ENCODE measurements at regions not wholly inside any gene's neighbourhood (a gene's known extent, or its start where the extent isn't known, plus 50 kb on each side); places are given as distances from the start of the nearest gene placed in this dataset.
A peak's percentile ranks its signal among the peaks of the same experiment; 100 is the strongest.

DNA sequence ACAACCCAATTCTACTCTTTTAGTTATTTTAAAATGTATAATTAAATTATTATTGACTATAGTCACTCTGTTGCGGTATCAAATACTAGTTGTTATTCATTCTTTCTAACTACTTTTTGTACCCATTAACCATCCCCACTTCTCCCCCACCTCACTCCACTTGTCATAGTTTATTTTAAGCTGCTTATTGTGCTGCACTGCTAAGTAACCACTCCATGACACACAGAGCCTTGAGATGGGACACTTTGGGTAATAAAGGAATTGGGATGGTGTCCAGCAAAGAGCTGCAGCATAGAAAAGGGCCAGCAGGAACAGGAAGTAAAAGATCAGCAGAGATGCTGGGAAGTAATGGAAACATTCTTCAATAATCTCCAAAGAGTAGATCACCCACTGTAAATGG lies 123.0 kb downstream of the RPS29 start:
- DNase-seq: no peak

DNA sequence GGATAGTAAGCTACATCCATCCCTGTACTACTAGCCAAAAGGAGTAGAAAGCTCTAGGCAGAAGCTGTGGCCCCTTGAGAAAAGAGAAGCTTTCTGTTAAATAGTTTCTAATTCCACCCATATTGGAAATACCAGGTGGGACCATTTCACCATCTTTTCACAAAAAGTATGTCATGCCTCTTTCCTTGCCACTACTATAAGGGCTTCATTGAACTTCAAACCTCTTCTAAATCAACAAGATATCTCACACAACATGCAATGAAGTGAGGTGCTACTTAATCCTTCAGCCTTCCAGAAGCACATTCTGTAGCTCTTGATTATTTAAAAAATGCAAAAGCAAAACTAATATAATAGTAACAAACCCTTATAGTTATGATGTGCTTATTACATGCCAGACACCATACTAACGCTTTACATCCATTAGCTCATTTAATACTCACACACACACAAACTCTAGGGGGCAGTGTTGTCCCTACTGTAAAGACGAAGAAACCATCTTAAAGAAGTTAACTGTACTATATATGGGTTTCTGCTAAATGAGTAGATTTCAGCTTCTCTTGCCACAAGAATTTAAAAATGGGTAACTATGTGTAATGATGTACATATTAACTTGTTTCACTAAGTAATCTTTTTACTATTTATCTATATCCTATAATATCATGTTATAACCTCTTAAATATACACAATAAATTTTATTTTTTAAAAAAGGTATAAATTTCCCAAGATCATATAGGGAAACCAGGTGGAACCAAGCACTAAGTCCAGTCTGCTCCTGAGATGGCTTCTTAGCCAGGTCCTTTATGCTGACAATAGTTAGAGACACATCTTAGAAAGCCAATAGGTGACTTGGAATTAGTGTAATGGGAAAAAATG lies 124.4 kb downstream of the RPS29 start:
- peak; percentile 44 to 78 for DNase-seq

- no peak for DNase-seq
These were observed 125.5 kb downstream of the RPS29 start for GRCh38 chr14:49460662-49461061.

DNA sequence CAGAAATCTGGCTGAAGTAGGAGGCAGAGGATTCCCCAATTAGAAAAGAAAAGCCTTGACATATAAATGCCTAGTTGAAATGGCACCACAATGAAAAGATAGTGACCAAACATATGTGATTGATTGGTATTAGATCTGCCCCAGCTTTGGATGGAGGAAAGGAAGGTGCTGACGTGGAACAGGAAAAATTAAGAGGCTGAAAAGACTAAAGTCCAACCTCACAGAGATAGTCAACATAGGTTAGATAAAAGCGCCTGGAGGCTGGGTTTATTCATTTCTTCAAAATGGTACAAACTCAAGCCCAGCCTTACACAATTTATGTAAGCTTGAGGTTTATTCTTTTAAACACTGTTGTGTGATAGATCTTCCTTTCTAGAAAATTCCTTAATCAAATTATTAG lies 129.6 kb downstream of the RPS29 start:
- DNase-seq: no peak

DNA sequence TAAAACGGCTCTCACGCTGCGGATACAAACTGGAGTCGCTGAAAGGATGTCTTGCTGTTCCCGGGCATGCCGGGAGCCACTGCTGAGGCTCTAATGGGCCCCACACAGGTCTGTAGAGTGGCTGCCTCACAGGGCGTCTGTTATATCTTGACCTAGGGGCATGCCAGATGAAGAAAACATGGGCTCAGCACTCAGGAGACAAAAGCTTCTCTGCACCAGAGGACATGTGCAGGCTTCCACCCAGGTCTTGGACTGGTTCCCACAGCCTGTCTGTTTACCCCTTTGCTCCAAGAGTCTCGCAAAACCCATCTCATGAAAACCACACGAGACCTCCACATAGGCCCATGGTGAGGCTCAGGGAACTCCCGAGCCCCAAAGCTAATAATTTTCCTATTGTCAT lies 134.2 kb downstream of the RPS29 start:
- DNase-seq: no peak

GRCh38 chr14:49449749-49450148 lies 136.4 kb downstream of the RPS29 start:
- no peak for DNase-seq

DNA sequence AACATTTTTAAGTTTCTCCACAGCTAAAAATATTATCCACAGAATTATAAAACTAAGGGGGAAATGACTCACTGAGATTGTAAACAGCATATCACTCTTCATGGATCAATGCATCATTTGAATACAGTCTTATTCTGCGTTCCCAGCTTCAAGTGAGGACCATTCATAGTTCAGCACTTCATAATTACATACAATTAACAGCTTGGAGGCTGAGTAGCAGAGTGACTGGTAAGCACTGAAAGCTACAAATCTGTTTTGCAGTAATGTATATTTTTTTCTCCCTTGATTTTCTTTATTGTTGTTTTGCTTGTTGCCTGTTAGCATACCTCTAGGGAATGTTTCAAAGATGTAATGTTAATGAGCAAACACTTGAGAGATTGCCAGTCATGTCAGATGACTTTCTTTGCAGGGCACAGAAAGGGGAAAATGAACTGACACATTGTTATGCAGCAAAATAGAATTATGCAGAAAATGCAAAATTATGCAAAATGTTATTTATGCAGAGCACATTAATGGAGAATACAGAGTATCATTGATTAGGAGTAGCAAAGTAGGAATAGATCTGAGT lies 138.6 kb downstream of the RPS29 start:
- DNase-seq: no peak

DNA sequence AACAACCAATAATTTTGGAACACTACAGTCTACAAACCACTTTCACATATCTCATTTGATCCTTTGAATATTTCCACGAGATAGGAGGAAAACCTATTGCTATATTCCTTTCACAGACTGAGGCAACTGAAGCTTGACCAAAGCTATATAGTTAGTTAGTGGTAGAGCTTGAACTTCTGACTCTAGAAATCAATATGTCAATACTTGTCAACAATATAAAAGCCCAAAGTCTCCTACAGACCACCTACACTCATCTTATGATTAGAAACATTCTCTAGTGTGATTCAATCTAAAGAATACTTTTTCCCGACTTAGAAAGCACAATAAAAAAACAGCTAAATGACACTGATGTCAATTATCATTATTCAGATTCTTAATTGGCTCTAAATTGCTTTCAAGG lies 139.4 kb downstream of the RPS29 start:
- no peak for DNase-seq

DNA sequence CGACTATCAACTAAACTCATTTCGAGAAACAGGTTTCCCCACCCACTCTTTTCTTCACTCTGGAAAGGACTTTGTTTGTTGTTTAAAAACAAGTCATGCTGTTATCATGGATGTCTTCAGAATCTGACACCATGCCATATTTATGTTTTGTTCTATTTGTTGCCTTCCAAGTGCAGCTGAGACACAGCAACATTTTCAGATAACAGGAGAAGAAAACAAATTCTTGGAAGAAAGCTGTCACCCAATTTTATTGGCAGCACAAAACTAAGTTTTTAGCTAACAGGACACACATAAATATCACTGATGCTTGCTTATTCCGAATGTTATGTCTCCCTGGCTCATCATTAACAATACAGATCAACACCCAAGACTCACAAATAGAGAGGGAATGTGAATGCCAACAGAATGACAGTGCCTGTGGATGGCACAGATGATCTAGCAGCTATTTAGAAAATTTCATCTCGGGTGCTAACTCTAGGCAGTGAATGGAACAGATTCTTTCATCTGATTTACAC lies 147.9 kb downstream of the RPS29 start:
- no peak for DNase-seq

DNA sequence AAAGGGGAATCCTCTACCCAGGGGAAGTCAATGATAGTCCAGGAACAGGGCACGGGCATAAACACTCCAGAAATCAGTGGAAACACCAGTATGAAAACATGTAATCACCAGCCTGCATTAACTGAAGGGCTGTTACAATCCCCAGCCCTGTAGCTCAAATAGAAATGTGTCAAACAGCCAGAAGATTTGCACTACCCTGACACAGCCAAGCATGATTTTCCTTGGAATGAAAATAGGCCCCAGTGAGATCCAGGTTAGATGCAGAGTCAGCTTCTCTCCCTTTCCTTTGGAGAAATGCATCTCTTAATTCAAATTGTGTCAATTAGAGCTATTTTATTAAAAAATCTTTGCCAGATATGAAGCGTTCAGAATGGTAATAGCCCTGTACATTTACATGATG lies 158.1 kb downstream of the RPS29 start:
- DNase-seq: no peak

- no peak for DNase-seq
These were observed 159.1 kb downstream of the RPS29 start for GRCh38 chr14:49427117-49427516.

DNA sequence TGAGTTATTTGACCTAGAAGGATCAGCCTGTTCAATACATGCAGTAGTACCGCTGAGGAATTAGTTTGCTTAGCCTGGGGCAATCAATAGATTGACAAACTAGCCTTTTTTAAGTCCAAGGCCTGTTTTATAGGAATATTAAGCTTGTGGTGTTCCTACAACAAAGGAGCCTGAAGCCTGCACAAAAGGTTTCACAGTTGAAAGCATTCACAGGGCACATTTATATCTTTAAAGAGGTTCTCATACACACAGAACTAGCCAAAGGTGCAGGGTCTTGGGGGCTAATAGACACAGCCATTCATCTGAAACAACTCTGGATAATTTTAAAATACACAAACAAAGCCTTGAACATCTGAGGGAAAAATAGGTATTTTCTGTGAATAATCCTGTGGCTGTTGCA lies 160.3 kb downstream of the RPS29 start:
- no peak for DNase-seq

GRCh38 chr14:49424436-49425331 lies 161.5 kb downstream of the RPS29 start:
- DNase-seq: no peak

- no peak for DNase-seq
These were observed 166.0 kb downstream of the RPS29 start for GRCh38 chr14:49420201-49420600.

- DNase-seq: no peak
These were observed 167.4 kb downstream of the RPS29 start for GRCh38 chr14:49418789-49419188.

- DNase-seq: no peak
These were observed 168.4 kb downstream of the RPS29 start for GRCh38 chr14:49417790-49418189.

DNA sequence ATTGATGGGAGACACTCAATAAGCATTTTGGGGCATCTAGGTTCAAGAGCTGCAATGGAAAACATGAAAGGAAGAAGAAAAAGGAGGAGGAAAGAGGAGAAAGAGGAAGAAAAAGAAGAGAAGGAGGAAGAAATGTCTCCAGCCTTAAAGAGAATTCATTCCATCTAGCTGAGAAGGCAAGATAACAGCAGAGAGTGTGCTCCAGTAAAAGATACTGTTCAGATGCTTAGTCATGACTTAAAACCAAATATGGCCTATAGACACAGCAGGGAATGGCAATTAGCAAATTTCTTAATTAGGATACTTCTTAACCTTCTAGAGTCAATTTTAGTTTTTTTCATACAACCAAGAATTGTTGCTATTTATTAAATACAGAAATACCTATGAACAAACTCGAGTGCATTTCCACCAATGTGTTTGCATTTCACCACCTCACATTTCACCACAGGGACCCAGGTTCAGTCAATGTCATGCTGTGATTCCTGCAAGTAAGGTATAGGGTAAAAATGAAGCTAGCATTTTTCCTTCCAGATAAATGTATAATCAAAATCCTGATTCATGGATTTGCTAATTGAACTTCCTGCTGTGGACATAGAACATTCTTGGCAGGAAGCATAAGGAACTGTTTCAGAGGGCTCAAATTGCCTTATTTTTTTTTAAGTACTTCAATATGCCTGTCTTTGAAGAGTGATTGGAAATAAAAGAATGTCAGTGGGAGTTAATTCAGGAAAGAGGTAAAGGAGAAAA lies 177.8 kb downstream of the RPS29 start:
- DNase-seq: no peak

DNA sequence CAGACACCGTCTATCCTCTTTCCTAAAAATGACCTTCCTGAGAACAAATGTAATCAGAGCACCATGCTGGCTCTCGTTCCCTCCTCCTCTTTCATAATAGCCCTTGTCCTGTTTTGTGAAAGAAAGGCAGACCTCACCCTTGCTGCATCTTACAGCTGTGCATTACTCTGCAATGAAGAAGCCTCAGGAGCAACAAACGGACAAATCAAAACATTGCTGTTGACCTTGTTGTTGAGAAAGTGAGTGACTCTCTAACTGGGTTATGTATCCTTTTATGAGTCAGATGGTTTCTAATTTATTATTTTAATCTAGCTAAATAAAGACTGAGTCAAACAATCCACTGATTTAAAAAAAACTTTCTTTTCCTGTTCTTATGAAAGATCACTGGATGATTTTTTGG lies 180.9 kb downstream of the RPS29 start:
- DNase-seq: no peak

DNA sequence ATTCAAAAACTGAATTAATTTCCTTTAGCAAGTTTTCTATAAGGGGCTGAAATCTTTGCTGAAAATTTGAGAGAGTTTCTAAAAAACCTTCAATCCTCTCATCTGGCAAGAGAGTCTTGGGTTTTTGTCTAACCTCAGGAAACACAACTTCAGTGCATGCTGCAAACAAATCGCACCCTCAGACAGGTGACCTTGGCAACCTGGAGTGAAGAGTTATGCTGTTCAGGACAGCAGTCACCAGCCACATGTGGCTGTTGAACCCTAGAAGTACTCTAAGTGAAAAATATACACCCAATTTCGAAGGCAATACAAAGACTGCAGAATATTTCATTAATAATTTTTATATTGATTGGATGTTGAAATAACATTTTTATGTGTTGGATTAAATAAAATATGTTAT lies 184.8 kb downstream of the RPS29 start:
- DNase-seq: no peak

- DNase-seq: no peak
These were observed 189.4 kb downstream of the RPS29 start for GRCh38 chr14:49396801-49397200.

DNA sequence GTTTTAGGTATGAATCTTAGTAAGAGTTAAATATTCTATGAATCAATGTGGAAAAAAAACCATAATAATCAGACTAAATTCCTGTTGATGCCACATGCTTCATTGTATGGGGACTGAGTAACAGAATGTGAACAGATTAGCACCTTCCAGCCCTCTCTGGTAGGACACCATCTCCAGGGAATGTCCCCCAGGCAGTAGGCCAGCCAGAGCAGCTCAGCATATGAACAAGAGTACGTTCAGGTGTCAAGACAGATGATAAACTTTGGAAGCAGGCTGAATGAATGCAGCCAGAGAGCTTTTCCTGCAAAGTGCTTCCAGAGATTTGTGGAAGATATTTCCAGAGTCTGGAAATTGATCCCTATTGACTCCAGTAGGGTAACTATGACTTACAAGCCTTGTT lies 204.4 kb downstream of the RPS29 start:
- no peak for DNase-seq

DNA sequence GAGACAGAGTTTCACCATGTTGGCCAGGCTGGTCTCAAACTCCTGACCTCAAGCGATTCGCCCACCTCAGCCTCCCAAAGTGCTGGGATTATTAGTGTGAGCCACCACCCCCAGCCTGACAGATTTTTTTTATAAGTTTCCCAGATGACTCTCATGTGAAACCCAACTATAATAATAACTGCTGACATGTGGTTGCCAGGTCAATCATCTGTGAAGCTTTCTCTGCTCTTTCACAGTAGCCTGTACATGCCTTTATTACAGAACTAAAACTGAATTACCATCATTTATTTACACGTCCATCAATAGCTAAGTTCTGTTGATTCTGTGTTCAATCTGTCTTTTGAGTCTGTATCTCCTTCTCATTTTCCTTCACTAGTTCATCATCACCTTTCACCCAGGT lies 218.5 kb downstream of the RPS29 start:
- no peak for DNase-seq

- no peak for DNase-seq
These were observed 219.8 kb downstream of the RPS29 start for GRCh38 chr14:49366416-49366815.

Measured in CD4-positive, alpha-beta T cell treated with Interleukin-1 beta for 1 hour (primary cell).